NCI-H1436 treated with DMSO at 0.1 percent for 48 hours (cell line): ENCODE measurements at regions not wholly inside any gene's neighbourhood (a gene's known extent, or its start where the extent isn't known, plus 50 kb on each side); places are given as distances from the start of the nearest gene placed in this dataset.
"Not testable (repeated sequence)": the region's sequence is repeated elsewhere in the genome, so short reads cannot be mapped to it uniquely, and the experiment has no call there.

Experiments used
- DNase-seq: peaks from one replicate; lab custom pipeline; 2025; lab: John Stamatoyannopoulos, UW

- no peak for DNase-seq
Measured at GRCh38 chr1:117754061-117754969, 148.5 kb downstream of the TENT5C start.

- no peak for DNase-seq
Measured at GRCh38 chr1:117757668-117758067, 151.8 kb downstream of the TENT5C start.

GRCh38 chr1:117758444-117759316 lies 152.8 kb downstream of the TENT5C start:
- DNase-seq, result peak; percentile 5

GRCh38 chr1:117759535-117759934 lies 153.7 kb downstream of the TENT5C start:
- DNase-seq, result no peak

GRCh38 chr1:117760069-117760468 lies 154.2 kb downstream of the TENT5C start:
- DNase-seq, result no peak

GRCh38 chr1:117760485-117760884 lies 154.6 kb downstream of the TENT5C start:
- no peak for DNase-seq

- not testable (repeated sequence) for DNase-seq
Measured at GRCh38 chr1:117767756-117768155, 161.7 kb downstream of the GDAP2 start.

- DNase-seq, result no peak
Measured at GRCh38 chr1:117770981-117771531, 158.4 kb downstream of the GDAP2 start.

- no peak for DNase-seq
Measured at GRCh38 chr1:117779364-117779763, 150.1 kb downstream of the GDAP2 start.

- DNase-seq, result no peak
Measured at GRCh38 chr1:117780687-117781475, 148.5 kb downstream of the GDAP2 start.

- no peak for DNase-seq
Measured at GRCh38 chr1:117782056-117782455, 147.4 kb downstream of the GDAP2 start.

GRCh38 chr1:117783606-117784396 lies 145.6 kb downstream of the GDAP2 start:
- DNase-seq, result no peak

GRCh38 chr1:117788014-117788413 lies 141.4 kb downstream of the GDAP2 start:
- no peak for DNase-seq

- DNase-seq, result no peak
Measured at GRCh38 chr1:117793413-117793812, 136.0 kb downstream of the GDAP2 start.

- no peak for DNase-seq
Measured at GRCh38 chr1:117794073-117794472, 135.3 kb downstream of the GDAP2 start.

- DNase-seq, result no peak
Measured at GRCh38 chr1:117795190-117795589, 134.2 kb downstream of the GDAP2 start.

- DNase-seq, result no peak
Measured at GRCh38 chr1:117795792-117796191, 133.6 kb downstream of the GDAP2 start.

- DNase-seq, result no peak
Measured at GRCh38 chr1:117796226-117796625, 133.2 kb downstream of the GDAP2 start.

GRCh38 chr1:117798550-117798949 lies 130.9 kb downstream of the GDAP2 start:
- no peak for DNase-seq

- no peak for DNase-seq
Measured at GRCh38 chr1:117802531-117803257, 126.7 kb downstream of the GDAP2 start.
